ENCODE measurements at regions not wholly inside any gene's neighbourhood (a gene's known extent, or its start where the extent isn't known, plus 50 kb on each side); places are given as distances from the start of the nearest gene placed in this dataset.

DNA sequence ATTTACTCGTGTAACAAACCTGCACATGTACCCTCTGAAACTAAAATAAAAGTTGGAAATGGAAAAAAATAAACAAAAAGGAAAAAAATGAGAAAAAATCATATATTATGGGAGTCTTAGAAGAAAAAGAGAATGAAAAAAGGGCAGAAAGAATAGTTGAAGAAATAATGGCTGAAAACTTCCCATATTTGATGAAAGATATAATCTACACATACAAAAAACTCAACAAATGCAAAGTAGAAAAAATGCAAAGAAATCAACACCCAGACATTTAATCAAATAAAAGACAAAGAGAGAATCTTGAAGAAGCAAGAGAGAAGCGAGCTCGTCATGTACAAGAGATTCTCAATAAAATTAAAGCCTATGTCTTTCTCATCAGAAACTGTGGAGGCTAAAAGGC lies 73.8 kb downstream of the SLC25A46 start:
- TF ChIP-seq, protein P1, sequence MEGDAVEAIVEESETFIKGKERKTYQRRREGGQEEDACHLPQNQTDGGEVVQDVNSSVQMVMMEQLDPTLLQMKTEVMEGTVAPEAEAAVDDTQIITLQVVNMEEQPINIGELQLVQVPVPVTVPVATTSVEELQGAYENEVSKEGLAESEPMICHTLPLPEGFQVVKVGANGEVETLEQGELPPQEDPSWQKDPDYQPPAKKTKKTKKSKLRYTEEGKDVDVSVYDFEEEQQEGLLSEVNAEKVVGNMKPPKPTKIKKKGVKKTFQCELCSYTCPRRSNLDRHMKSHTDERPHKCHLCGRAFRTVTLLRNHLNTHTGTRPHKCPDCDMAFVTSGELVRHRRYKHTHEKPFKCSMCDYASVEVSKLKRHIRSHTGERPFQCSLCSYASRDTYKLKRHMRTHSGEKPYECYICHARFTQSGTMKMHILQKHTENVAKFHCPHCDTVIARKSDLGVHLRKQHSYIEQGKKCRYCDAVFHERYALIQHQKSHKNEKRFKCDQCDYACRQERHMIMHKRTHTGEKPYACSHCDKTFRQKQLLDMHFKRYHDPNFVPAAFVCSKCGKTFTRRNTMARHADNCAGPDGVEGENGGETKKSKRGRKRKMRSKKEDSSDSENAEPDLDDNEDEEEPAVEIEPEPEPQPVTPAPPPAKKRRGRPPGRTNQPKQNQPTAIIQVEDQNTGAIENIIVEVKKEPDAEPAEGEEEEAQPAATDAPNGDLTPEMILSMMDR (IDR thresholded peaks at IDR 0.05): no peak
- no peak for TF ChIP-seq POLR2A (IDR thresholded peaks at IDR 0.05)
- intact Hi-C loops (cut with DNase I): no loop called here
- Histone ChIP-seq H3K36me3 (replicated peaks in 1 of 2; ENCODE audit: insufficient read depth in 1 of 2, low read depth in 2 of 2) (no peaks in the 10 kb centered on the region), H3K9me3 (no peaks in the 10 kb centered on the region), H3K27me3 (no peaks in the 10 kb centered on the region), H3K4me3 (no peak overlapping the region), H3K27ac (no peak overlapping the region), H3K4me1 (no peaks in the 10 kb centered on the region)
- 66 to 70% methylated on average over 3 of the region's 3 CpGs for WGBS, 2 donors
- ATAC-seq: no peak
- no peak for DNase-seq

DNA sequence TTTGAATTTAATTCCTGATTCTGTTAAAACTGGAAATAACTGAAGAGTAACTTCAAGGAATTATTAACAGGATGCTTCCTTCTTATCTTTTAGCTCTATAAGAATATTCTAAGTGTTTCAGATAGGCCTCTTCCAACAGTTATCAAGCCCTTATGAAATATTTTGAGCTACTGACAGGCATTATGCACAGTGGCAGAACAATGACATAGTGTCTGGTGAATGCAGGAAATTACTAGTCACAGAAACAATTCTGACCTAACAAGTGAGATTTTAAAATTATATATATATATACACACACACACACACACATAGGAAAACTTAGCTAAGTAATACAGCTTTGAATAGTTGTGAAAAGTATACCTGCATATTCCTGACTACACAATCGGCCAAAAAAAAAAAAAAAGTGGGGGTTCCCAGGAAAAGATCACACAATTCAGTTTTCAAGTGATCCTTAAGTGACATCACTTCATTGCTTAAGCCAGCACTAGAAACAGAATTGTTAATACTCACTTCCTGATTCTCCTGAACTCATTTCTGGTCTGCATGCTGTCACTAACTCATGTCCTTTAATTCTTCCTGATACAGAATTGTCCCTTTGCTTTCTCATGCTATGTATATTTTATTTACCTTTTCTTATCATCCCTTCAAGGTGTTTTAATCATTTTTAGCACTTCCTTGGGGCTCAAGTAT lies 77.3 kb downstream of the SLC25A46 start:
- no peak overlapping the region for H3K4me3 ChIP-seq
- ATAC-seq (no peak), DNase-seq (no peak)
- TF ChIP-seq POLR2A (IDR thresholded peaks at IDR 0.05): no peak
- TF ChIP-seq, protein P1 (IDR thresholded peaks at IDR 0.05): no peak
- H3K36me3 ChIP-seq (replicated peaks in 1 of 2; ENCODE audit: insufficient read depth in 1 of 2, low read depth in 2 of 2): no peaks in the 10 kb centered on the region
- H3K9me3 ChIP-seq: no peaks in the 10 kb centered on the region
- H3K27ac ChIP-seq: no peak overlapping the region
- H3K4me1 ChIP-seq: no peaks in the 10 kb centered on the region
- 18 to 20% methylated on average over 1 of the region's 1 CpG for WGBS, 2 donors
- intact Hi-C loops (cut with DNase I): no loop called here
- H3K27me3 ChIP-seq: no peaks in the 10 kb centered on the region

DNA sequence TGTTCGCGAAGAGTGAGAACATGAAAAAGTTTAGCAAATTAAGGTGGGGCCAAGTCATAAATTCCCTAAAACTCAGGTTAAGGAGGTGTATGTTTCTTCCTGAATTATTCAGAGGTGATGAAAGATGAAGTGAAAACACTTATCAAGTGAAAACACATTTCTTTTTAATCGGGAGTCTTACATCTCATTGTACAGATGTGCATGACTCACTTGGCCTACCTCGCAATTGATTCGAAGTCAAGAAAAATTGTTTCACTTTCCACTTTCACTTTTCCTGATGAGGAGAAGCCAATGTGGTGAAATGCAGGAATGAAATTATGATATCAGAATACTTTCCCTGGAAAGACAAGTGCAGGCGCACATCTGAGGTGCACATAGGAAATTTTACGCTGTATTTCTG lies 78.7 kb downstream of the SLC25A46 start:
- TF ChIP-seq, protein P1 (IDR thresholded peaks at IDR 0.05): no peak
- TF ChIP-seq POLR2A (IDR thresholded peaks at IDR 0.05): no peak
- 76 to 82% methylated on average over 7 of the region's 7 CpGs for WGBS, 2 donors
- Histone ChIP-seq H3K4me3 (no peak overlapping the region), H3K9me3 (no peaks in the 10 kb centered on the region), H3K4me1 (no peaks in the 10 kb centered on the region), H3K36me3 (replicated peaks in 1 of 2; ENCODE audit: insufficient read depth in 1 of 2, low read depth in 2 of 2) (no peaks in the 10 kb centered on the region), H3K27me3 (no peaks in the 10 kb centered on the region), H3K27ac (no peak overlapping the region)
- intact Hi-C loops (cut with DNase I): no loop called here
- no peak for DNase-seq
- no peak for ATAC-seq

DNA sequence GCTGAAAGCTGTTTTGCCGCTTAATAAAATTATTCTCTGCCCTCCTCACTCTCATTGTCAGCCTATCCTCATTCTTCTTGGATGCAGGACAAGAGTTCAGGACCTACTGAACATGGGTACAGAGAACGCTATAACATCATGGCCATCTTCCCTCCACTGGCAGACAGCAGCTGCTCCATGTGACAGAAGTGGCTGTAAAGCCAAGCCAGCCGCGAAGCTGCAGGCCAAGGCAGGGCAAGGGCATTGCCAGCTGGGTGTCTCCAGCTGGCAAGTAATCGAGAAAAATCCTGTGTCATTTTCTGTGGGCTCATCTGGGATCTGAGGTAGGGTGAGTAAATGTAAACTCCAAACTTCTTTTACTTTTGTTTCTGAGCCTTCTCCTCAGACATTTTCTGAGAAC lies 84.8 kb downstream of the SLC25A46 start:
- TF ChIP-seq POLR2A (IDR thresholded peaks at IDR 0.05): no peak
- TF ChIP-seq, protein P1 (IDR thresholded peaks at IDR 0.05): no peak
- ATAC-seq (no peak), DNase-seq (no peak)
- Histone ChIP-seq H3K4me1 (no peaks in the 10 kb centered on the region), H3K9me3 (peaks cover 0 to 17% (median 0%) of the 10 kb centered on the region in 3 donors), H3K36me3 (replicated peaks in 1 of 2; ENCODE audit: insufficient read depth in 1 of 2, low read depth in 2 of 2) (no peaks in the 10 kb centered on the region), H3K27me3 (no peaks in the 10 kb centered on the region), H3K27ac (no peak overlapping the region), H3K4me3 (no peak overlapping the region)
- intact Hi-C loops (cut with DNase I): no loop called here
- WGBS, 2 donors: 71 to 81% methylated on average over 5 of the region's 5 CpGs

DNA sequence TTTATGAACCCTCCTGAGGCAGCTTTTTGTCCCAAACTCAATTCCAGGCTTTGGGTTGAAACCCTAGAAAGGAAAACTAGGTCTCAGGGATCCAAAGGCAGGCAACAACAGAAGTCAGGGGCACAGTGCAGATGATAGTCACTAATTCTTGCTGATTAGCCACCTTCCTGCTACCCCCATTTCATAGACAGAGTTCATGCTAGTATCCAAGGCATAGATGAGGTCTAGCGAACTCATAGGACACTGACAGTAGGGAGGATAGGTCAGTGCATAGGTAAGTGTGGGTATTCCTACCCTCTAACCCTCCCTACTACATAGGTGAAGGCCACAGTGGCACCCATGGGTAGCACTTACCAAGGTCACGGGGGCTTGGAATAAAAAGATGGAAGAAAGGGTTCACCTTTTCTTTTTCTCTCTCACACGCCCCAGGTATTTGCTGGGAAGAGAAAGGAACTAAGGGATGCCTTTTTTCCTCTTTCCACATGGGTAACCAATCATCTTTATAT lies 86.2 kb downstream of the SLC25A46 start:
- TF ChIP-seq POLR2A (IDR thresholded peaks at IDR 0.05): no peak
- TF ChIP-seq, protein P1 (IDR thresholded peaks at IDR 0.05): no peak
- Histone ChIP-seq H3K4me1 (no peaks in the 10 kb centered on the region), H3K27ac (no peak overlapping the region), H3K9me3 (peaks cover 0 to 17% (median 0%) of the 10 kb centered on the region in 3 donors), H3K27me3 (no peaks in the 10 kb centered on the region), H3K36me3 (replicated peaks in 1 of 2; ENCODE audit: insufficient read depth in 1 of 2, low read depth in 2 of 2) (no peaks in the 10 kb centered on the region), H3K4me3 (no peak overlapping the region)
- ATAC-seq (no peak), DNase-seq (no peak)
- intact Hi-C loops (cut with DNase I): no loop called here
- 43 to 47% methylated on average over 3 of the region's 3 CpGs for WGBS, 2 donors
